Loucy (cell line): ENCODE measurements at regions not wholly inside any gene's neighbourhood (a gene's known extent, or its start where the extent isn't known, plus 50 kb on each side); places are given as distances from the start of the nearest gene placed in this dataset.

Experiments used
- H2AFZ ChIP-seq: fragments of 200-600 bp; sonication (generic); 2 replicates; pipeline ENCODE4 v1.6.0; 2016; ENCODE audit warnings: antibody characterized with exemption, mild to moderate bottlenecking, low read length, moderate library complexity
- H3F3A ChIP-seq: fragments of 200-600 bp; 2 replicates; pipeline ENCODE4 v1.6.0; 2016; ENCODE audit warnings: antibody characterized with exemption, low read depth, mild to moderate bottlenecking
- H3K27me3 ChIP-seq: fragments of 200-600 bp; sonication (generic); 2 replicates; pipeline ENCODE4 v1.6.1; 2014; ENCODE audit warnings: low read length, mild to moderate bottlenecking; ENCODE audit not compliant: insufficient read depth, poor library complexity, severe bottlenecking
- H3K36me3 ChIP-seq: fragments of 200-600 bp; sonication (generic); 2 replicates; pipeline ENCODE4 v1.6.1; 2016; ENCODE audit warnings: low read length; ENCODE audit not compliant: insufficient read depth
- H3K4me1 ChIP-seq: fragments of 200-600 bp; sonication (generic); 2 replicates; pipeline ENCODE4 v1.5.1; 2014; ENCODE audit warnings: low read length, mild to moderate bottlenecking; ENCODE audit not compliant: insufficient read depth, poor library complexity, severe bottlenecking
- H3K4me2 ChIP-seq: fragments of 200-600 bp; sonication (generic); 2 replicates; pipeline ENCODE4 v1.6.0; 2014; ENCODE audit warnings: antibody characterized with exemption, low read length, low read depth, mild to moderate bottlenecking; ENCODE audit not compliant: poor library complexity, severe bottlenecking
- H3K4me3 ChIP-seq: fragments of 200-600 bp; sonication (generic); 2 replicates; pipeline ENCODE4 v1.5.1; 2014; ENCODE audit warnings: low read length, mild to moderate bottlenecking, mixed read lengths; ENCODE audit not compliant: poor library complexity, severe bottlenecking
- H3K79me2 ChIP-seq: fragments of 200-600 bp; sonication (generic); 2 replicates; pipeline ENCODE4 v1.6.1; 2014; ENCODE audit warnings: low read length; ENCODE audit not compliant: insufficient read depth
- H3K9ac ChIP-seq: fragments of 200-600 bp; sonication (generic); 2 replicates; pipeline ENCODE4 v1.6.0; 2014; ENCODE audit warnings: mild to moderate bottlenecking, low read depth, low read length, moderate library complexity; ENCODE audit not compliant: poor library complexity, severe bottlenecking
- H3K9me2 ChIP-seq: fragments of 200-600 bp; sonication (generic); replicated peaks from 2 replicates; pipeline ENCODE4 v1.6.1; 2016; ENCODE audit warnings: low read depth, low read length, mixed read lengths
- H3K9me3 ChIP-seq: fragments of 200-600 bp; sonication (generic); 2 replicates; pipeline ENCODE4 v1.6.1; 2014; ENCODE audit warnings: mild to moderate bottlenecking, antibody characterized with exemption, low read length, low read depth; ENCODE audit not compliant: insufficient read depth
- H4K20me1 ChIP-seq: fragments of 200-600 bp; sonication (generic); 2 replicates; pipeline ENCODE4 v1.6.0; 2014; ENCODE audit warnings: antibody characterized with exemption, low read length, mild to moderate bottlenecking; ENCODE audit not compliant: insufficient read depth, poor library complexity, severe bottlenecking
- EZH2phosphoT487 ChIP-seq: fragments of 200-600 bp; IDR thresholded peaks from 2 replicates; pipeline ENCODE4 v1.6.1; 2018; ENCODE audit warnings: antibody characterized with exemption, mild to moderate bottlenecking, moderate library complexity, borderline replicate concordance
- TF ChIP-seq, protein P1 (sequence below): fragments of 200-600 bp; sonication (generic); conservative IDR thresholded peaks from 2 replicates; pipeline ENCODE4 v1.5.1; 2014; ENCODE audit warnings: mild to moderate bottlenecking, antibody characterized with exemption, low read length

DNA sequence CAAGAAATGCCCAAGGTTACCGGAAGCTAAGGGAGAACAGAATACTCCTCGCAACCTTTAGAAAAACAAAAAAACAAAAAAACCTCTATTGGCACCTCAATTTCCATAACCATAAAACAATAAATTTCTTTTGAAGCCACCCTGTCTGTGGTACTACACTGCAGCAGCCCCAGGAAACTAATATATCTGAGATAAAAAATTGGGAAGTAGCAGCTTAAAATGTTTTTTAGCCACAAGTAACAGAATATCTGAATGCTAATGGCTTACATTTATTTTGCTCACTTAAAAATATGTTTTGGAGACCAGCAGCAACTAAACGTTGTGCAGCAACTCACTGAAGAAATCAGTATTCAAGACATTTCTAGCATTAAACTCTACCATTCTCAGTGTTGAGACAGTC lies 969.6 kb downstream of the DNAH5 start:
- no peaks in the 10 kb centered on the region for H3K27me3 ChIP-seq
- no peaks in the 10 kb centered on the region for H3K79me2 ChIP-seq
- H3F3A ChIP-seq: no peaks in the 10 kb centered on the region
- no peak overlapping the region for H3K4me2 ChIP-seq
- no peaks in the 10 kb centered on the region for H3K9me3 ChIP-seq
- TF ChIP-seq, protein P1, sequence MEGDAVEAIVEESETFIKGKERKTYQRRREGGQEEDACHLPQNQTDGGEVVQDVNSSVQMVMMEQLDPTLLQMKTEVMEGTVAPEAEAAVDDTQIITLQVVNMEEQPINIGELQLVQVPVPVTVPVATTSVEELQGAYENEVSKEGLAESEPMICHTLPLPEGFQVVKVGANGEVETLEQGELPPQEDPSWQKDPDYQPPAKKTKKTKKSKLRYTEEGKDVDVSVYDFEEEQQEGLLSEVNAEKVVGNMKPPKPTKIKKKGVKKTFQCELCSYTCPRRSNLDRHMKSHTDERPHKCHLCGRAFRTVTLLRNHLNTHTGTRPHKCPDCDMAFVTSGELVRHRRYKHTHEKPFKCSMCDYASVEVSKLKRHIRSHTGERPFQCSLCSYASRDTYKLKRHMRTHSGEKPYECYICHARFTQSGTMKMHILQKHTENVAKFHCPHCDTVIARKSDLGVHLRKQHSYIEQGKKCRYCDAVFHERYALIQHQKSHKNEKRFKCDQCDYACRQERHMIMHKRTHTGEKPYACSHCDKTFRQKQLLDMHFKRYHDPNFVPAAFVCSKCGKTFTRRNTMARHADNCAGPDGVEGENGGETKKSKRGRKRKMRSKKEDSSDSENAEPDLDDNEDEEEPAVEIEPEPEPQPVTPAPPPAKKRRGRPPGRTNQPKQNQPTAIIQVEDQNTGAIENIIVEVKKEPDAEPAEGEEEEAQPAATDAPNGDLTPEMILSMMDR: no peak
- no peak for TF ChIP-seq EZH2phosphoT487
- H4K20me1 ChIP-seq: no peaks in the 10 kb centered on the region
- H3K4me1 ChIP-seq: no peaks in the 10 kb centered on the region
- H3K4me3 ChIP-seq: no peak overlapping the region
- no peaks in the 10 kb centered on the region for H3K9me2 ChIP-seq
- H3K36me3 ChIP-seq: no peaks in the 10 kb centered on the region
- H3K9ac ChIP-seq: no peak overlapping the region
- H2AFZ ChIP-seq: no peak overlapping the region

DNA sequence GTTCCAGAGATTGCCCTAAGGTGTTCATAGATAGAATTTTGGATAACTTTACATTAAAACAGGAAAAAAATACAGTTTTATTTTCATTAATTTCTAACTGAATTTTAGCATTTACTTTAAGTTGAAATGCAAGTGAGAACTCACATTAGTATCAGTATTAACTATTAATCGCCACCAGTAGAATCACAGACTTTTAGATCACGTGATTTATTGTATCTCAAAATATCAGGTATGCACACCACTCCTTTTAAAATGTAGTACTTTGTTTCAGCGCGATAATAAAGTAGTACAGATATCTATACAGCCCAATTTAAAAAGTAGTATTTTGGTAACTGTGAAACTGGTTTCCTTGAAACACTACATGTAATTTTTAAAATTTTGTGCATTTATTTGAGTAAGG lies 978.7 kb downstream of the DNAH5 start:
- no peaks in the 10 kb centered on the region for H3K9me2 ChIP-seq
- no peaks in the 10 kb centered on the region for H3K79me2 ChIP-seq
- no peak overlapping the region for H3K4me2 ChIP-seq
- H3K9ac ChIP-seq: no peak overlapping the region
- no peak overlapping the region for H2AFZ ChIP-seq
- no peaks in the 10 kb centered on the region for H4K20me1 ChIP-seq
- no peaks in the 10 kb centered on the region for H3F3A ChIP-seq
- TF ChIP-seq, protein P1: no peak
- no peak for TF ChIP-seq EZH2phosphoT487
- H3K9me3 ChIP-seq: no peaks in the 10 kb centered on the region
- H3K4me3 ChIP-seq: no peak overlapping the region
- no peaks in the 10 kb centered on the region for H3K4me1 ChIP-seq
- no peaks in the 10 kb centered on the region for H3K27me3 ChIP-seq
- H3K36me3 ChIP-seq: no peaks in the 10 kb centered on the region

DNA sequence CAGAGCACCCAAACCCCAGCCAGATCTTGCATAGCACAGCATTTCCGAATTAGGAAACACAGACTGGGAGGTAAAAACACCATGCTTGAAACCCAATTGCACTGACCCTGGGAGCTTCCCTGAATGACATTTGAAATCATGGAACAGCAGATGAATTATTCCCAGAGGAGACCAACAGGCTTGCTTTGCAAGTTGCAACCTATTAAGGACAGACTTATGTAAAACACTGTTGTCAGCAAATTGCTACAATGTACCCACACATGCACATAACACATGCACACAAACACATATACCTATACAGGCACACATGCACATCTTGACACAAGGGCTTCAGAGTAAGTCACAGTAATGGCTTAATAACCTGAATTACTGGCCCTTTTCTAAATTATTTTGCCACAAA lies 984.8 kb downstream of the DNAH5 start:
- TF ChIP-seq EZH2phosphoT487: no peak
- TF ChIP-seq, protein P1: no peak
- no peak overlapping the region for H2AFZ ChIP-seq
- H3K27me3 ChIP-seq: no peaks in the 10 kb centered on the region
- no peaks in the 10 kb centered on the region for H3K9me3 ChIP-seq
- no peak overlapping the region for H3K4me3 ChIP-seq
- H3K79me2 ChIP-seq: no peaks in the 10 kb centered on the region
- H3K9ac ChIP-seq: no peak overlapping the region
- H3K36me3 ChIP-seq: no peaks in the 10 kb centered on the region
- no peaks in the 10 kb centered on the region for H4K20me1 ChIP-seq
- no peaks in the 10 kb centered on the region for H3F3A ChIP-seq
- no peaks in the 10 kb centered on the region for H3K4me1 ChIP-seq
- no peaks in the 10 kb centered on the region for H3K9me2 ChIP-seq
- H3K4me2 ChIP-seq: no peak overlapping the region
